ENCODE measurements at regions not wholly inside any gene's neighbourhood (a gene's known extent, or its start where the extent isn't known, plus 50 kb on each side); places are given as distances from the start of the nearest gene placed in this dataset.

DNA sequence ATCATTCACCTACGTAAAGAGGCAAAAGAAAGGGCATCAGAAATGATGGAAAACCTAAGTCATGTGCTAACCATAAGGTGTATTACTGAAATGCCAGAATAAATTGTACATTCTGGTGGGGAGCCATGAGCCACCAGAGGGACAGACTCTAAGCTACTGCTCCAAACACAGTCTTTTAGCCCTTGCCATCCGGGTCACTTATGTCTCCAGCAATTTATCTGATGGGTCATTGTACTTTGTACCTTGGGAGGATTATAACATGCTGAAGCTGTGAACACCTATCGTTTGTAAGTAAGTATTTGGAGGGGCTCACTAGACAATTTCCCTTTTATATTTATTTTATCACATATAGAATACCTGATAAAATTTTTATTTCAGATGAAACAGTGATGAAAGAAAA lies 495.1 kb downstream of the KIF4B start:
- TF ChIP-seq POLR2A (IDR thresholded peaks at IDR 0.05): no peak
- TF ChIP-seq, protein P1, sequence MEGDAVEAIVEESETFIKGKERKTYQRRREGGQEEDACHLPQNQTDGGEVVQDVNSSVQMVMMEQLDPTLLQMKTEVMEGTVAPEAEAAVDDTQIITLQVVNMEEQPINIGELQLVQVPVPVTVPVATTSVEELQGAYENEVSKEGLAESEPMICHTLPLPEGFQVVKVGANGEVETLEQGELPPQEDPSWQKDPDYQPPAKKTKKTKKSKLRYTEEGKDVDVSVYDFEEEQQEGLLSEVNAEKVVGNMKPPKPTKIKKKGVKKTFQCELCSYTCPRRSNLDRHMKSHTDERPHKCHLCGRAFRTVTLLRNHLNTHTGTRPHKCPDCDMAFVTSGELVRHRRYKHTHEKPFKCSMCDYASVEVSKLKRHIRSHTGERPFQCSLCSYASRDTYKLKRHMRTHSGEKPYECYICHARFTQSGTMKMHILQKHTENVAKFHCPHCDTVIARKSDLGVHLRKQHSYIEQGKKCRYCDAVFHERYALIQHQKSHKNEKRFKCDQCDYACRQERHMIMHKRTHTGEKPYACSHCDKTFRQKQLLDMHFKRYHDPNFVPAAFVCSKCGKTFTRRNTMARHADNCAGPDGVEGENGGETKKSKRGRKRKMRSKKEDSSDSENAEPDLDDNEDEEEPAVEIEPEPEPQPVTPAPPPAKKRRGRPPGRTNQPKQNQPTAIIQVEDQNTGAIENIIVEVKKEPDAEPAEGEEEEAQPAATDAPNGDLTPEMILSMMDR (IDR thresholded peaks at IDR 0.05): no peak
